Activated T-cell treated with anti-CD3 and anti-CD28 coated beads, Interleukin-2, amount 50 U/mL, for 72 hours (primary cell): ENCODE measurements at regions not wholly inside any gene's neighbourhood (a gene's known extent, or its start where the extent isn't known, plus 50 kb on each side); places are given as distances from the start of the nearest gene placed in this dataset.
A peak's percentile ranks its signal among the peaks of the same experiment; 100 is the strongest.

ENCODE experiments used
- ATAC-seq, 2 donors: fragments of 150-1000 bp; cut with Tn5 transposase; replicated peaks in 1 of 2; 2 replicates each; pipeline ENCODE4 v1.10.0; 2021; ENCODE audit warnings: moderate library complexity in 2 of 2, mild to moderate bottlenecking in 1 of 2
- DNase-seq, 2 donors: peaks; one replicate each; pipeline ENCODE4 v3.0.0; 2021 to 2022; ENCODE audit warnings: mixed read lengths in 1 of 2
- H3K27ac Mint-ChIP-seq: one replicate; pipeline ENCODE4 v1.8.0; 2022; ENCODE audit warnings: mild to moderate bottlenecking, moderate library complexity, mixed read lengths
- H3K27me3 Mint-ChIP-seq: one replicate; pipeline ENCODE4 v1.8.0; 2022; ENCODE audit warnings: low read depth, mixed read lengths
- H3K36me3 Mint-ChIP-seq, 2 donors: one replicate each; pipeline ENCODE4 v1.8.0; 2022; ENCODE audit warnings: mixed read lengths in 2 of 2, mild to moderate bottlenecking in 1 of 2; ENCODE audit not compliant: insufficient read depth in 2 of 2
- H3K4me1 Mint-ChIP-seq: one replicate; pipeline ENCODE4 v1.8.0; 2022; ENCODE audit warnings: low read depth, mixed read lengths
- H3K4me3 Mint-ChIP-seq, 2 donors: one replicate each; pipeline ENCODE4 v1.8.0; 2022; ENCODE audit warnings: mild to moderate bottlenecking in 2 of 2, mixed read lengths in 2 of 2, moderate library complexity in 2 of 2
- H3K9me3 Mint-ChIP-seq, 2 donors: one replicate each; pipeline ENCODE4 v1.8.0; 2022; ENCODE audit warnings: mixed read lengths in 2 of 2

- Mint-ChIP-seq H3K27ac (peak overlapping the region; percentile 99), H3K27me3 (no peaks in the 10 kb centered on the region), H3K36me3 (peaks cover 19 to 46% of the 10 kb centered on the region in 2 donors), H3K9me3 (peaks cover 3 to 5% of the 10 kb centered on the region in 2 donors), H3K4me3 (peak overlapping the region; percentile 54 to 68), H3K4me1 (peaks cover 85% of the 10 kb centered on the region)
- ATAC-seq: peak; percentile 16 to 30
- DNase-seq: no peak
Measured at GRCh38 chr7:131026297-131027000, 292.4 kb upstream of the KLF14 start.

GRCh38 chr7:131027287-131027773, 293.3 kb upstream of the KLF14 start:
- peak overlapping the region; percentile 54 to 68 for H3K4me3 Mint-ChIP-seq
- DNase-seq (peak; percentile 43 to 60), ATAC-seq (peak; percentile 15 to 38)
- peaks cover 3 to 5% of the 10 kb centered on the region in 2 donors for H3K9me3 Mint-ChIP-seq
- H3K36me3 Mint-ChIP-seq: peaks cover 17 to 47% of the 10 kb centered on the region in 2 donors
- H3K27ac Mint-ChIP-seq: peak overlapping the region; percentile 99
- peaks cover 85% of the 10 kb centered on the region for H3K4me1 Mint-ChIP-seq
- H3K27me3 Mint-ChIP-seq: no peaks in the 10 kb centered on the region

GRCh38 chr7:131028295-131028694, 294.3 kb upstream of the KLF14 start:
- peak overlapping the region; percentile 99 for H3K27ac Mint-ChIP-seq
- H3K4me3 Mint-ChIP-seq: peak overlapping the region; percentile 66 to 68
- DNase-seq (no peak), ATAC-seq (no peak)
- H3K9me3 Mint-ChIP-seq: peaks cover 3 to 4% of the 10 kb centered on the region in 2 donors
- peaks cover 13 to 49% of the 10 kb centered on the region in 2 donors for H3K36me3 Mint-ChIP-seq
- H3K27me3 Mint-ChIP-seq: no peaks in the 10 kb centered on the region
- peaks cover 88% of the 10 kb centered on the region for H3K4me1 Mint-ChIP-seq

- no peak for ATAC-seq
- DNase-seq: no peak
- peaks cover 10 to 44% of the 10 kb centered on the region in 2 donors for H3K36me3 Mint-ChIP-seq
- peak overlapping the region in 1 of 2 donors; percentile 68 for H3K4me3 Mint-ChIP-seq
- H3K9me3 Mint-ChIP-seq: peaks cover 1 to 3% of the 10 kb centered on the region in 2 donors
- peak overlapping the region; percentile 99 for H3K27ac Mint-ChIP-seq
- peaks cover 92% of the 10 kb centered on the region for H3K4me1 Mint-ChIP-seq
- H3K27me3 Mint-ChIP-seq: no peaks in the 10 kb centered on the region
Measured at GRCh38 chr7:131029002-131029401, 295.0 kb upstream of the KLF14 start.

GRCh38 chr7:131031099-131031868, 296.4 kb upstream of the MKLN1 start:
- Mint-ChIP-seq H3K27me3 (no peaks in the 10 kb centered on the region), H3K4me3 (peak overlapping the region; percentile 74 to 82), H3K9me3 (no peaks in the 10 kb centered on the region), H3K27ac (peak overlapping the region; percentile 100), H3K4me1 (peaks cover 95% of the 10 kb centered on the region), H3K36me3 (peaks cover 13 to 37% of the 10 kb centered on the region in 2 donors)
- DNase-seq (peak; percentile 50 to 55), ATAC-seq (peak; percentile 86 to 90)

GRCh38 chr7:131032786-131033185, 294.9 kb upstream of the MKLN1 start:
- DNase-seq (no peak), ATAC-seq (no peak)
- H3K9me3 Mint-ChIP-seq: no peaks in the 10 kb centered on the region
- peak overlapping the region; percentile 74 to 82 for H3K4me3 Mint-ChIP-seq
- peaks cover 13 to 37% of the 10 kb centered on the region in 2 donors for H3K36me3 Mint-ChIP-seq
- H3K4me1 Mint-ChIP-seq: peaks cover 95% of the 10 kb centered on the region
- no peaks in the 10 kb centered on the region for H3K27me3 Mint-ChIP-seq
- peak overlapping the region; percentile 100 for H3K27ac Mint-ChIP-seq

- no peaks in the 10 kb centered on the region for H3K27me3 Mint-ChIP-seq
- H3K4me1 Mint-ChIP-seq: peaks cover 95% of the 10 kb centered on the region
- DNase-seq (peak in 1 of 2 donors; percentile 33), ATAC-seq (no peak)
- peaks cover 10 to 26% of the 10 kb centered on the region in 2 donors for H3K36me3 Mint-ChIP-seq
- H3K27ac Mint-ChIP-seq: peak overlapping the region; percentile 93
- H3K9me3 Mint-ChIP-seq: no peaks in the 10 kb centered on the region
- peak overlapping the region; percentile 3 to 76 for H3K4me3 Mint-ChIP-seq
Measured at GRCh38 chr7:131034166-131034881, 293.4 kb upstream of the MKLN1 start.

- no peaks in the 10 kb centered on the region for H3K27me3 Mint-ChIP-seq
- H3K9me3 Mint-ChIP-seq: no peaks in the 10 kb centered on the region
- no peak for DNase-seq
- peaks cover 9 to 17% of the 10 kb centered on the region in 2 donors for H3K36me3 Mint-ChIP-seq
- peak overlapping the region; percentile 65 for H3K27ac Mint-ChIP-seq
- peaks cover 95% of the 10 kb centered on the region for H3K4me1 Mint-ChIP-seq
- no peak for ATAC-seq
- peak overlapping the region in 1 of 2 donors; percentile 40 for H3K4me3 Mint-ChIP-seq
Measured at GRCh38 chr7:131035088-131035770, 292.4 kb upstream of the MKLN1 start.

- DNase-seq (no peak), ATAC-seq (peak; percentile 11 to 14)
- Mint-ChIP-seq H3K4me1 (peaks cover 92% of the 10 kb centered on the region), H3K4me3 (peak overlapping the region in 1 of 2 donors; percentile 58), H3K27me3 (no peaks in the 10 kb centered on the region), H3K27ac (peak overlapping the region; percentile 38), H3K36me3 (peaks cover 6 to 8% of the 10 kb centered on the region in 2 donors), H3K9me3 (no peaks in the 10 kb centered on the region)
Measured at GRCh38 chr7:131038153-131038552, 289.5 kb upstream of the MKLN1 start.

- ATAC-seq (no peak), DNase-seq (no peak)
- Mint-ChIP-seq H3K9me3 (no peaks in the 10 kb centered on the region), H3K4me1 (peaks cover 83% of the 10 kb centered on the region), H3K4me3 (peak overlapping the region in 1 of 2 donors; percentile 58), H3K27ac (peak overlapping the region; percentile 38), H3K27me3 (no peaks in the 10 kb centered on the region), H3K36me3 (peaks cover 3 to 5% of the 10 kb centered on the region in 2 donors)
Measured at GRCh38 chr7:131039355-131039762, 288.3 kb upstream of the MKLN1 start.

GRCh38 chr7:131039836-131040235, 287.8 kb upstream of the MKLN1 start:
- DNase-seq: no peak
- no peak for ATAC-seq
- no peaks in the 10 kb centered on the region for H3K27me3 Mint-ChIP-seq
- H3K27ac Mint-ChIP-seq: peak overlapping the region; percentile 38
- H3K9me3 Mint-ChIP-seq: no peaks in the 10 kb centered on the region
- H3K4me1 Mint-ChIP-seq: peaks cover 81% of the 10 kb centered on the region
- peaks cover 4 to 5% of the 10 kb centered on the region in 2 donors for H3K36me3 Mint-ChIP-seq
- peak overlapping the region; percentile 25 to 58 for H3K4me3 Mint-ChIP-seq

- Mint-ChIP-seq H3K27me3 (no peaks in the 10 kb centered on the region), H3K4me3 (peak overlapping the region; percentile 18 to 78), H3K9me3 (no peaks in the 10 kb centered on the region), H3K4me1 (peaks cover 81% of the 10 kb centered on the region), H3K36me3 (peaks cover 5 to 9% of the 10 kb centered on the region in 2 donors), H3K27ac (peak overlapping the region; percentile 78)
- ATAC-seq (peak; percentile 76 to 77), DNase-seq (peak; percentile 56 to 59)
Measured at GRCh38 chr7:131040467-131040932, 287.2 kb upstream of the MKLN1 start.
